ENCODE measurements at regions not wholly inside any gene's neighbourhood (a gene's known extent, or its start where the extent isn't known, plus 50 kb on each side); places are given as distances from the start of the nearest gene placed in this dataset.

GRCh38 chr22:22746963-22747933 is 102.8 kb downstream of the GGTLC2 start:
- Mint-ChIP-seq H3K27me3 (ENCODE audit: low read depth) (peaks cover 42% of the 10 kb centered on the region), H3K9me3 (ENCODE audit: low read depth) (no peaks in the 10 kb centered on the region), H3K27ac (ENCODE audit: unreplicated experiment) (no peak overlapping the region), H3K4me1 (ENCODE audit: low read depth) (no peaks in the 10 kb centered on the region), H3K4me3 (ENCODE audit: unreplicated experiment) (no peak overlapping the region), H3K36me3 (ENCODE audit: low read depth) (no peaks in the 10 kb centered on the region)
- no peak for DNase-seq (ENCODE audit: low spot score)
- TF ChIP-seq CTCF (IDR thresholded peaks at IDR 0.05) = no peak

DNA sequence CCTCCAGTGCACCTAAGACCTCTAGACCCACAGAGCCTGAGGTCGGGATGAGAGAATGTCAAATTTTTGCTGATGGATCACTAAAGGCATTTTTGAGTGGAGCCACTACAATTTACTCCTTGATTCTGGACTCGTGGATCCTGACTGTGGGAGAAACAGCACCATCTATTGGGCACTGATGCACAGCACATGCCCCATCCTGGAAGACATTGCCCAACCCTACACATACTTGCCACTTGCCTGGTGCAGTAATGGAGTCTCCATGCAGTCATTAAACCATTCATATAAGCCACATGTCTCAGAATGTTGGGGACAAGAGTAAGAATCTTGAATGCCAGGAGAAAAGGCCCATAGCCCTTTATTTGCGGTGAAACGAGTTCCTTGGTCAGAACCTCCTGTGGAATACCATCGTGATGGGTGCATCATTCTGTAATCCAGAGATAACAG is 103.9 kb downstream of the GGTLC2 start:
- H3K27me3 Mint-ChIP-seq (ENCODE audit: low read depth) = peaks cover 35% of the 10 kb centered on the region
- H3K36me3 Mint-ChIP-seq (ENCODE audit: low read depth) = no peaks in the 10 kb centered on the region
- H3K4me3 Mint-ChIP-seq (ENCODE audit: unreplicated experiment) = no peak overlapping the region
- H3K4me1 Mint-ChIP-seq (ENCODE audit: low read depth) = no peaks in the 10 kb centered on the region
- H3K27ac Mint-ChIP-seq (ENCODE audit: unreplicated experiment) = no peak overlapping the region
- no peaks in the 10 kb centered on the region for H3K9me3 Mint-ChIP-seq (ENCODE audit: low read depth)
- DNase-seq (ENCODE audit: low spot score) = no peak
- peak; percentile 80 for TF ChIP-seq CTCF (IDR thresholded peaks at IDR 0.05)

- no peaks in the 10 kb centered on the region for H3K9me3 Mint-ChIP-seq (ENCODE audit: low read depth)
- no peak for TF ChIP-seq CTCF (IDR thresholded peaks at IDR 0.05)
Measured at GRCh38 chr22:22748756-22749155, 104.3 kb downstream of the GGTLC2 start.

GRCh38 chr22:22749167-22749758 is 104.8 kb downstream of the GGTLC2 start:
- no peaks in the 10 kb centered on the region for H3K36me3 Mint-ChIP-seq (ENCODE audit: low read depth)
- H3K4me3 Mint-ChIP-seq (ENCODE audit: unreplicated experiment) = no peak overlapping the region
- no peak for TF ChIP-seq CTCF (IDR thresholded peaks at IDR 0.05)
- no peak for DNase-seq (ENCODE audit: low spot score)
- H3K27me3 Mint-ChIP-seq (ENCODE audit: low read depth) = peaks cover 32% of the 10 kb centered on the region
- H3K27ac Mint-ChIP-seq (ENCODE audit: unreplicated experiment) = no peak overlapping the region
- H3K4me1 Mint-ChIP-seq (ENCODE audit: low read depth) = no peaks in the 10 kb centered on the region
- no peaks in the 10 kb centered on the region for H3K9me3 Mint-ChIP-seq (ENCODE audit: low read depth)

More at GRCh38 chr22:22748756-22749155, 104.3 kb downstream of the GGTLC2 start:
- no peaks in the 10 kb centered on the region for H3K4me1 Mint-ChIP-seq (ENCODE audit: low read depth)
- no peak overlapping the region for H3K4me3 Mint-ChIP-seq (ENCODE audit: unreplicated experiment)
- H3K27me3 Mint-ChIP-seq (ENCODE audit: low read depth) = peaks cover 33% of the 10 kb centered on the region
- H3K27ac Mint-ChIP-seq (ENCODE audit: unreplicated experiment) = no peak overlapping the region
- no peak for DNase-seq (ENCODE audit: low spot score)
- no peaks in the 10 kb centered on the region for H3K36me3 Mint-ChIP-seq (ENCODE audit: low read depth)

DNA sequence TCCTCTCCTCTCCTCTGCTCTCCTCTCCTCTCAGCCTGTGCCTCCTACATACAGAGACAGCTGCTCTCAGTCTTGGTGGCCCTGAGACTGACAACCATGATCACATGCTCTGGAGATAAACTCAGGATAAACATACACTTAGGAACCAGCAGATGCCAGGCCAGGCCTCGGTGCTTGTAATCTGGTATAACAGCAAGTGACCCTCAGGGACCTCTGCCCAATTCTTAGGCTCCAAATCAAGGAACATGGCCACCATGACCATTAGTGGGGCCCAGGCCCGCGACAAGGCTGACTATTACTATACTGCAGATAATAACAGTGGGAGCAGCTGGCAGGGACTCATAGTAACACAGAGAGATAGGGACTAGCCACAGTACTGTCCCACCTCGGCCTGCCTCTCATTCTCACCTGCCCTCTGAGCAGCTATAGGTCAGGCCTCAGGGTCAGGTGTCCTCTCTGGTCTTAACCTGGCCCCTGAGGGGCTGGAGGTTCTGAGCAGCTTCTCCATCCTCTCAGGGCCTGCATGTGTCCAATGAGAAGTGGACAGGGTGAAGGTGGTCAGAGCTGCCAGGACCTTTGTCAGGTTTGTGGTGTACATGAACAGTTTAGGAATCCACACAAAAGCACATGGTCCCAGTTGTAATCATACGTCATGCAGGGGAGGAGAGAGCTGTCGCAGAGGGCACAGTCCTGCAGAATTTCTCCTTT is 106.1 kb downstream of the GGTLC2 start:
- H3K36me3 Mint-ChIP-seq (ENCODE audit: low read depth) = no peaks in the 10 kb centered on the region
- no peak overlapping the region for H3K4me3 Mint-ChIP-seq (ENCODE audit: unreplicated experiment)
- TF ChIP-seq CTCF (IDR thresholded peaks at IDR 0.05) = no peak
- no peak overlapping the region for H3K27ac Mint-ChIP-seq (ENCODE audit: unreplicated experiment)
- no peak for DNase-seq (ENCODE audit: low spot score)
- H3K4me1 Mint-ChIP-seq (ENCODE audit: low read depth) = no peaks in the 10 kb centered on the region
- peaks cover 30% of the 10 kb centered on the region for H3K27me3 Mint-ChIP-seq (ENCODE audit: low read depth)
- no peaks in the 10 kb centered on the region for H3K9me3 Mint-ChIP-seq (ENCODE audit: low read depth)
